GM19239 (cell line): ENCODE measurements at regions not wholly inside any gene's neighbourhood (a gene's known extent, or its start where the extent isn't known, plus 50 kb on each side); places are given as distances from the start of the nearest gene placed in this dataset.

ENCODE experiments used
- DNase-seq: peaks from one replicate; pipeline ENCODE4 v3.0.0; 2011; ENCODE audit warnings: low spot score; ENCODE audit not compliant: insufficient read length
- FAIRE-seq: peaks from 2 replicates; lab custom pipeline; 2011; peaks lifted over from hg19 to GRCh38; lab: Jason Lieb, UNC

- DNase-seq (no peak), FAIRE-seq (no peak)
Measured at GRCh38 chr6:132933090-132933489, 118.7 kb downstream of the RPS12 start.

- FAIRE-seq (no peak), DNase-seq (no peak)
Measured at GRCh38 chr6:132934496-132934895, 120.1 kb downstream of the RPS12 start.

- DNase-seq, result no peak
- FAIRE-seq, result no peak
Measured at GRCh38 chr6:132936646-132937045, 122.3 kb downstream of the RPS12 start.

GRCh38 chr6:132937466-132937906, 123.1 kb downstream of the RPS12 start:
- no peak for DNase-seq

GRCh38 chr6:132948889-132949288, 134.5 kb downstream of the RPS12 start:
- FAIRE-seq (no peak), DNase-seq (no peak)

More at GRCh38 chr6:132937466-132937906, 123.1 kb downstream of the RPS12 start:
- no peak for FAIRE-seq

GRCh38 chr6:132950566-132950965, 136.2 kb downstream of the RPS12 start:
- DNase-seq (no peak), FAIRE-seq (no peak)

GRCh38 chr6:132952031-132952867, 137.9 kb downstream of the RPS12 start:
- DNase-seq (no peak), FAIRE-seq (no peak)

- FAIRE-seq, result no peak
- no peak for DNase-seq
Measured at GRCh38 chr6:132952986-132953385, 138.6 kb downstream of the RPS12 start.

GRCh38 chr6:132954222-132954621, 139.9 kb downstream of the RPS12 start:
- no peak for DNase-seq
- FAIRE-seq, result no peak

GRCh38 chr6:132954936-132955335, 140.6 kb downstream of the RPS12 start:
- no peak for FAIRE-seq
- DNase-seq, result no peak

GRCh38 chr6:132959639-132960326, 145.4 kb downstream of the RPS12 start:
- FAIRE-seq (no peak), DNase-seq (no peak)

- DNase-seq, result no peak
- FAIRE-seq, result no peak
Measured at GRCh38 chr6:132960720-132961119, 146.4 kb downstream of the RPS12 start.

GRCh38 chr6:132961122-132961521, 146.8 kb downstream of the RPS12 start:
- DNase-seq (no peak), FAIRE-seq (no peak)

GRCh38 chr6:132961610-132962009, 147.2 kb downstream of the RPS12 start:
- FAIRE-seq, result peak; percentile 8
- DNase-seq, result no peak

- peak; percentile 80 for FAIRE-seq
Measured at GRCh38 chr6:132962936-132963868, 148.8 kb downstream of the RPS12 start.

GRCh38 chr6:132964101-132964867, 149.9 kb downstream of the RPS12 start:
- FAIRE-seq (no peak), DNase-seq (no peak)

More at GRCh38 chr6:132962936-132963868, 148.8 kb downstream of the RPS12 start:
- DNase-seq, result peak; percentile 29

- FAIRE-seq, result no peak
- no peak for DNase-seq
Measured at GRCh38 chr6:132964868-132965382, 150.6 kb downstream of the RPS12 start.

- DNase-seq (no peak), FAIRE-seq (no peak)
Measured at GRCh38 chr6:132967871-132968270, 153.5 kb downstream of the RPS12 start.

GRCh38 chr6:132968419-132968950, 154.1 kb downstream of the RPS12 start:
- DNase-seq (no peak), FAIRE-seq (no peak)
